Fibroblast of the aortic adventitia (primary cell): ENCODE measurements at regions not wholly inside any gene's neighbourhood (a gene's known extent, or its start where the extent isn't known, plus 50 kb on each side); places are given as distances from the start of the nearest gene placed in this dataset.

Source experiments
- DNase-seq: peaks from one replicate; pipeline ENCODE4 v3.0.0-alpha.2; 2010; ENCODE audit warnings: low read depth
- H3K4me3 ChIP-seq: 2 replicates; pipeline ENCODE4 v1.5.1; 2011; ENCODE audit warnings: low read depth, mild to moderate bottlenecking, control low read depth, low read length, moderate library complexity
- CTCF ChIP-seq: IDR thresholded peaks from 2 replicates; pipeline ENCODE4 v1.5.1; 2011; ENCODE audit warnings: mild to moderate bottlenecking, low read length, control low read depth, inconsistent platforms; ENCODE audit not compliant: insufficient read depth

- H3K4me3 ChIP-seq: no peak overlapping the region
- TF ChIP-seq CTCF: no peak
These were observed 78.9 kb downstream of the TEX29 start for GRCh38 chr13:111399334-111399733.

GRCh38 chr13:111399776-111400538 is 79.5 kb downstream of the TEX29 start:
- H3K4me3 ChIP-seq: no peak overlapping the region
- no peak for DNase-seq
- TF ChIP-seq CTCF: no peak

More at GRCh38 chr13:111399334-111399733, 78.9 kb downstream of the TEX29 start:
- no peak for DNase-seq

- no peak overlapping the region for H3K4me3 ChIP-seq
- no peak for DNase-seq
- TF ChIP-seq CTCF: no peak
These were observed 80.7 kb downstream of the TEX29 start for GRCh38 chr13:111401151-111401550.

- TF ChIP-seq CTCF: no peak
- DNase-seq: no peak
- no peak overlapping the region for H3K4me3 ChIP-seq
These were observed 81.3 kb downstream of the TEX29 start for GRCh38 chr13:111401755-111402154.

GRCh38 chr13:111402441-111402840 is 82.0 kb downstream of the TEX29 start:
- TF ChIP-seq CTCF: no peak
- no peak overlapping the region for H3K4me3 ChIP-seq
- DNase-seq: no peak

- no peak for TF ChIP-seq CTCF
- no peak overlapping the region for H3K4me3 ChIP-seq
- no peak for DNase-seq
These were observed 82.8 kb downstream of the TEX29 start for GRCh38 chr13:111403266-111403665.

- H3K4me3 ChIP-seq: no peak overlapping the region
- TF ChIP-seq CTCF: no peak
- no peak for DNase-seq
These were observed 84.3 kb downstream of the TEX29 start for GRCh38 chr13:111404746-111405145.
